ENCODE measurements at regions not wholly inside any gene's neighbourhood (a gene's known extent, or its start where the extent isn't known, plus 50 kb on each side); places are given as distances from the start of the nearest gene placed in this dataset.
"Not testable (repeated sequence)": the region's sequence is repeated elsewhere in the genome, so short reads cannot be mapped to it uniquely, and the experiment has no call there.

- DNase-seq (ENCODE audit: low spot score), result not testable (repeated sequence)
These were observed 54.0 kb downstream of the CYP26A1 start for GRCh38 chr10:93127642-93128215.

DNA sequence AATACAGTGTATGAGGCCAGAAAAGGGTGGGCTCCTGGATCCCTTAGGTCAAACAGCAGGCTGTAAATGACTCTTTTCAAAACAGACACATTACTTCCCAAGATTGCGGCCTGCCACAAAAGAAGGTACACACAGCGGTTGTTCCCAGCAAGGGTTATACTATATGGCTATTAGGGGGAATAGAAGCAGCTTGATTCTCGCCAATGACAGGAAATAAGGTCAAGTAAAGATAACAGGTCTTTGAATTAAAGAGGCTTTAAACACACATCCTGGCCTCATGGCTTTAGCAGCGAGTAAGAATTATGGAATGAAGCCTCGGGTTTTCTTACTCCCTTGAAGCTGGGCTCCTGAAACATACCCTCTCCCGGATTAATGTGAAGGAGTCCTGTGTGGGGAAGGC, 58.3 kb downstream of the CYP26A1 start:
- no peak for DNase-seq (ENCODE audit: low spot score)

GRCh38 chr10:93138113-93138870, 64.6 kb downstream of the CYP26A1 start:
- no peak for DNase-seq (ENCODE audit: low spot score)

- no peak for DNase-seq (ENCODE audit: low spot score)
These were observed 65.5 kb downstream of the CYP26A1 start for GRCh38 chr10:93139059-93139655.

DNA sequence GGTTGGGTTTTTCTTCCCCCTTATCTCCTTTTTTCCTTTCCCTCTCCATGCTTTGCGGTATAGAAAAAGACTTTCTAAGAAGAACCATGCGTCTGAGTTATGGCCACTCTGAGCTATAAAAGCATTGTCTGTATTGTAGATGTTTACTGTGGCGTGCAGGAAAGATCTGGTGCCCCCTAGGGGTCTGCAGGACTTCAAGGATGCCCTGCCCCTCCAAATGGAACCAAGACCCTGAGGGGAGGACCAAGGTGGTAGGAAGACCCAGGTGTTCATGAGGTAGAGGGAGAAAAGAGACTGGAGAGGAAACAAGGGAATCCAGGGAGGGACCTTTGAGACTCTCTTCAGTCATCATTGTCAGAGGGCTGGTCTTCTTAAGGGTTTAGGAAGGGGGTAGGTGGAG, 68.8 kb downstream of the CYP26A1 start:
- no peak for DNase-seq (ENCODE audit: low spot score)

DNA sequence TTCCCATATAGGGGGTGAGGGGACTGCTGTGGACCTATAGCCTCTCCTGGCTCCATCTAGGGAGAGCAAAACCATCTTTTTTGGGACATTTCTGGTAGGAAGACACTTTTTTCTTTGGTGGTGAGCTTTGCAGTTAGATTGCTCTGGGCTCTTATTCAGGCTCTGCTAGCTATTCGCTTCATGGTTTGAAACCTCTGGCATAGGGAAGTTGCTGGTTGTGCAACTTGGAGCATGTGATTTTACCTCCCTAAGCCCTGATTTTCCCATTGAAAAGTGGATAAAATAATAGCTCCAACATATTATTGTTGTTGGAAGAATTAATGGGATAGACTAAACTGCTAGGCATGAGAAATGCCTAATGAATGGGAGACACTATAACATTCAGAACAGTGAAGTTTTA, 69.6 kb downstream of the CYP26A1 start:
- DNase-seq (ENCODE audit: low spot score), result no peak

GRCh38 chr10:93146336-93146735, 72.6 kb downstream of the CYP26A1 start:
- no peak for DNase-seq (ENCODE audit: low spot score)

GRCh38 chr10:93147281-93147680, 73.6 kb downstream of the CYP26A1 start:
- no peak for DNase-seq (ENCODE audit: low spot score)

DNA sequence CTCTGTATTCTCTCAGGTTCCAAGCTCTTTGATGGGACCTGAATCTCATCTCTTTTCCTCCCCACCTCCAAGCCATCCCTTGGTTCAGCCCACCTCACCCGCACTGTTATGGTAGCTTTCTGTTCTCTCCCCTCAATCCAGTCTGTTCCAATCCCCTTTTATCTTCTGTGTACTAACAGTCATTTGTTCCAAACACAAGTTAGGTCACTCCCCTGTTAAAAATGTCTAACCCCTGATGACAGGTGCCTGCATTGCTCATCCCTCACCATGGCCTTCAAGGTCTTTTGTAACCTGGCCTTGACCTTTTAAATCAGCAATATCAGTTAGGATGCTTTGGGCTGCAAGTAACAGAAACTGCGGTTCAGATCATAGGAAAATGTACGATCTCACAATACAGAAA, 74.8 kb downstream of the CYP26A1 start:
- DNase-seq (ENCODE audit: low spot score), result no peak

- no peak for DNase-seq (ENCODE audit: low spot score)
These were observed 76.1 kb downstream of the CYP26A1 start for GRCh38 chr10:93149761-93150160.

GRCh38 chr10:93150289-93150688, 76.6 kb downstream of the CYP26A1 start:
- no peak for DNase-seq (ENCODE audit: low spot score)

DNA sequence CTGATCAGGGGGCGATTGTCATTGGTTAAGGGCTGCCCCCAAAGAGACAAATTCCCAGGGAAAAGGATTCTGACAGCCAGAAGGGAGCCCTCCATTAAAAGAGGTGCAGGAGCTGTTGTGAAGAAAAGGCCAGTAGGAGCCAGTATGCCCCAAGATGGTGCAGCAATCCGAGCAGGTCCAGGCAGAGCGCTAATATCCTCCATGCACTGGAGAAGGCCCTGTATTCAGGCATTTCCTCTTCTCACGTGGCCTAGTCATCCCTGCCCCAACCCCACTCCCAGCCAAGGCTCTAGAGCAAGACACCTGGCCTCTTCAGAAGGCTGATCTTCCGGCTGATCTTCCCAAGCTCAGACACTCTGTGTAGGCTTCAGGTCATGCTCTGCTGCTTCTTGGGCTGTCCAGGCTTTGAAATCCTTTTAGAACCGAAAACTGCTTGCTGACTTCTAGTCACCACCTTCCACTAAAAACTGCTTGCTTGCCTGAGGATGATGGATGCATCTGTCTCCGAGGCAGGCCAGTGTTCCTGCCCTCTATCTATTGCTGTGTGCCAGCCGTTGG, 77.4 kb downstream of the CYP26A1 start:
- DNase-seq (ENCODE audit: low spot score), result no peak

GRCh38 chr10:93152136-93152535, 78.4 kb downstream of the CYP26A1 start:
- DNase-seq (ENCODE audit: low spot score), result no peak

DNA sequence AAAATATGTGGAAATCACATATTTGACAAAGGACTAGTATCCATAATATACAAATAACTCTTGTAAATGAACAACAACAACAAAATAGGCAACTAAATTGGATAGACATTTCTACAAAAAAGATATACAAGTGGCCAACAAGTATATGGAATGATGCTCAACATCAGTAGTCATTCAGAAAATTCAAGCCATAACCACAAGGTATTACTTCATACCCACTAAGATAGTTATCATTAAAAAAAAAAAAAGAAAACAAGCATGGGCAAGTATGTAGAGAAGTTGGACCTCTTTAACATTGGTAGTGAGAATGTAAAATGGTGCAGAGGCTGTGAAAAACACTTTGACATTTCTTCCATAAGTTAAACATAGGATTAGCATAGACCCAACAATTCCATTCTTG, 80.8 kb downstream of the CYP26A1 start:
- DNase-seq (ENCODE audit: low spot score), result no peak

DNA sequence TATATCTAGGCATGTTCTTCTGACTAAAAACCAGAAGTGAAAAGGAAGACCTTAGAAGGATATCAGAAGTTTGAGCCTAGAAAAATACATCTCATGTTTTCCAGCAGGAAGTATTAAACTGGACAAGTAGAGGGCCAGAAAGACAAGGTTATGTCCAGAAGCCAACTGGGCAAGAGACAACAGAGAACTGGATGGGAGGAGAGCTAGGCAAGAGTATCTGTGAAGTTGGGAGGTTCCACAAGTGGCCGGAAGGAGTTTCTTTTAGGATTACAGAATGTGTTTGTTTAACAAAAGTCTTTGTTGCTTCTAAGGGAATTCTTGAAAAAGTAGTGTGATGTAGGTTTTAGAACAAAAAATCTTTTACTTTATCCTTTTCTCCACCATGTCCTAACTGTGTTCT, 86.4 kb downstream of the CYP26A1 start:
- DNase-seq (ENCODE audit: low spot score), result no peak

GRCh38 chr10:93160829-93161228, 87.1 kb downstream of the CYP26A1 start:
- no peak for DNase-seq (ENCODE audit: low spot score)

DNA sequence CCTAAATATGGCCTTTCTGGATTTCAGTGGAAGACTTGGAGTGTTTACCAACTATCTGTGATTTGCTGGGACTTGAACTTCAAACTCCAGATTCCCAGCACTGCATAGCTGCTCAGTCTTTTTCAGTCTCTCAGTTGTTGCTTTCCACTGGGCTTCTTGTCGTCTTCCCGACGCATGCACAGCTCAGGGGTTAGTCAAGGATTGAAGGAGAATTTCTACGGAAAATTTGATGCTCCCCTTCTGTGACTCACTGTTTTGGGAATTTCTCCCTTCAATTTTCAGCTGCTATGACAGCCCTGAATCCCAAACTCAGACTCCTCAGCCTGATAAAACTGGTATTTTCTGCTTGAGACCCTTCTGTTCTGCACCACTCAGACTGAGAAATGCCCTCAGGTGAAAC, 91.7 kb downstream of the CYP26A1 start:
- no peak for DNase-seq (ENCODE audit: low spot score)

DNA sequence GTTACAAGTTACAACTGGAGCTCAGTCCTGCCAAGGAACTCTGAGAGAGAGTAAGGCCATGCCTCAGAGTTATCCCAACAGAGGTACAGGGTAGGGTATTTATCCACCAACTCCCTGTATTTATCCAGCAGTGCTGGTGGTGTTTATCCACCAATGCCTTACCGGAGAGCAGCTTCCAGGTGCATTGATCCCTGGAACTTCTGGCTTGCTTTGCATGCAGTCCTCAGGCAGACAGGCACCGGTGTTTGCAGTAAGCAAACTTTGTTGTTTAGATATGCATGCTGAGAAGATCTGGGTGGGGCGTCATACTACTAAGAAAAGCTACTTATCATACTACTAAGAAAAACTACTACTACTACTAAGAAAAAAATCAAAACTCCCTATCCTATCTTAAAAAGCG, 92.4 kb downstream of the CYP26A1 start:
- DNase-seq (ENCODE audit: low spot score), result no peak

DNA sequence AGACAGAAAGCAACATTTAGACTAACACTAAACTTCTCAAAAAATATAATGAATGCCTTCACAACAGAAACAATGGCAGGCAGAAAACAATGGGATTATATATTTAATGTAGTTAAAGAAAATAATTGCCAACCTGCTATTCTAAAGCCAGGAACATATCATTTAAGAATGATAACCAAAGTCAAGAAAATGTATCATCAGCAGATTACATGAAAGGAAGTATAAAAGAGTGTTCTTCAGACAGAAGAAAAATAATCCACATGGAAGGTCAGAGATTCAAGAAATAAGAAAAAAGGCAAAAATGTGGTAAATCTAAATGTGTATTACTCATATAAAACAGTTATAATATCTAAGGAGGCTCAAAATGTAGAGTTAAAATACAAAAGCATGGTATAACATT, 98.1 kb downstream of the CYP26A1 start:
- DNase-seq (ENCODE audit: low spot score), result no peak

- no peak for DNase-seq (ENCODE audit: low spot score)
These were observed 100.5 kb downstream of the CYP26A1 start for GRCh38 chr10:93173967-93174845.

- no peak for DNase-seq (ENCODE audit: low spot score)
These were observed 101.8 kb downstream of the CYP26A1 start for GRCh38 chr10:93175490-93175889.

- no peak for DNase-seq (ENCODE audit: low spot score)
These were observed 103.8 kb downstream of the CYP26A1 start for GRCh38 chr10:93177511-93177910.
